Panc1 (cell line): ENCODE measurements at regions not wholly inside any gene's neighbourhood (a gene's known extent, or its start where the extent isn't known, plus 50 kb on each side); places are given as distances from the start of the nearest gene placed in this dataset.

Experiments
- ATAC-seq: fragments of 200-7000 bp; cut with Tn5 transposase; 2 replicates; pipeline ENCODE4 v1.9.1; 2020; ENCODE audit warnings: mild to moderate bottlenecking, moderate library complexity
- BruUV-seq: library from RNA; stranded (reverse); fragments of 400-500 nt; replicated peaks from 2 replicates; lab custom pipeline; 2021; lab: Mats Ljungman, UMichigan
- CTCF ChIA-PET: fragments of 300-600 bp; sonication (Branson Sonifier 250); formaldehyde crosslinking; loops from one replicate; lab custom pipeline; 2022; ENCODE audit warnings: antibody characterized with exemption; lab: Charles Lee
- POLR2A ChIA-PET: fragments of 300-600 bp; sonication (Branson Sonifier 250); formaldehyde crosslinking; loops from one replicate; lab custom pipeline; 2022; ENCODE audit warnings: antibody characterized with exemption; lab: Charles Lee
- DNase-seq: peaks from one replicate; pipeline ENCODE4 v3.0.0-alpha.2; 2010; ENCODE audit warnings: low read depth, low spot score
- H3K27ac ChIP-seq: 2 replicates; pipeline ENCODE4 v1.5.1; 2011; ENCODE audit warnings: mild to moderate bottlenecking, low read length, inconsistent platforms
- H3K27me3 ChIP-seq: fragments of 200-500 bp; sonication (Bioruptor generic); 2 replicates; pipeline ENCODE4 v1.6.0; 2014; ENCODE audit warnings: low read length, inconsistent platforms; ENCODE audit not compliant: control insufficient read depth, insufficient read depth
- H3K36me3 ChIP-seq: fragments of 200-500 bp; sonication (Bioruptor generic); 2 replicates; pipeline ENCODE4 v1.5.1; 2014; ENCODE audit warnings: inconsistent platforms, mild to moderate bottlenecking, low read length, moderate library complexity; ENCODE audit not compliant: control insufficient read depth, insufficient read depth
- H3K4me1 ChIP-seq: 2 replicates; pipeline ENCODE4 v1.5.1; 2011; ENCODE audit warnings: inconsistent platforms, mild to moderate bottlenecking, low read length, moderate library complexity; ENCODE audit not compliant: control insufficient read depth, insufficient read depth
- H3K4me3 ChIP-seq, 2 experiments: 2 replicates each; pipeline ENCODE4 v1.5.1; 2011 to 2012; ENCODE audit warnings: low read depth in 2 of 2, low read length in 2 of 2, mild to moderate bottlenecking in 2 of 2, inconsistent platforms in 1 of 2, moderate library complexity in 1 of 2
- H3K9me3 ChIP-seq: fragments of 200-500 bp; sonication (Bioruptor generic); 2 replicates; pipeline ENCODE4 v1.5.1; 2014; ENCODE audit warnings: low read depth, mild to moderate bottlenecking, inconsistent platforms, low read length, moderate library complexity; ENCODE audit not compliant: control insufficient read depth, insufficient read depth
- CTCF ChIP-seq: fragments of 450-650 bp; IDR thresholded peaks from 2 replicates; pipeline ENCODE4 v1.5.1; 2017; ENCODE audit warnings: mild to moderate bottlenecking
- POLR2AphosphoS5 ChIP-seq: IDR thresholded peaks from 2 replicates; pipeline ENCODE4 v1.6.1; 2012; ENCODE audit warnings: mild to moderate bottlenecking, low read depth, low read length, moderate library complexity
- REST ChIP-seq, 2 experiments: IDR thresholded peaks; 2 replicates each; pipeline ENCODE4 v1.6.1; 2011 to 2012; ENCODE audit warnings: low read depth in 2 of 2, control low read depth in 1 of 2, low read length in 1 of 2, mild to moderate bottlenecking in 1 of 2, moderate library complexity in 1 of 2; ENCODE audit not compliant: insufficient read depth in 1 of 2
- SIN3A ChIP-seq: IDR thresholded peaks from 2 replicates; pipeline ENCODE4 v1.6.1; 2012; ENCODE audit warnings: low read depth, mild to moderate bottlenecking, low read length, moderate library complexity, borderline replicate concordance; ENCODE audit not compliant: insufficient read depth
- TCF7L2 ChIP-seq: IDR thresholded peaks from 2 replicates; pipeline ENCODE4 v1.6.1; 2011; ENCODE audit warnings: mild to moderate bottlenecking, low read depth, low read length, inconsistent platforms
- in situ Hi-C: cut with HindIII; loops from 2 replicates; pipeline ENCODE4 v1.10.0; 2016; ENCODE audit warnings: low sequenced_read_pairs, low pct_unique_long_range_greater_than_20kb
- intact Hi-C: fragments of 100-400 bp; cut with micrococcal nuclease; formaldehyde crosslinking; loops from one replicate; pipeline ENCODE4 v1.10.0; 2022; ENCODE audit not compliant: unreplicated experiment

- BruUV-seq: no TSS peak
- no peaks in the 10 kb centered on the region for H3K36me3 ChIP-seq
- H3K27ac ChIP-seq: no peak overlapping the region
- H3K27me3 ChIP-seq: no peaks in the 10 kb centered on the region
- in situ Hi-C loops: no loop called here
- no peak for TF ChIP-seq TCF7L2
- no peak for TF ChIP-seq CTCF
- no peak for TF ChIP-seq REST (IDR thresholded peaks at IDR 0.05; ENCODE audit: insufficient read depth in 1 of 2, low read depth in 2 of 2, low read length in 1 of 2)
- TF ChIP-seq SIN3A: no peak
- TF ChIP-seq POLR2AphosphoS5: no peak
- ATAC-seq (no peak), DNase-seq (no peak)
- intact Hi-C loops: no loop called here
- H3K4me1 ChIP-seq: no peaks in the 10 kb centered on the region
- no peaks in the 10 kb centered on the region for H3K9me3 ChIP-seq
- CTCF ChIA-PET: no interaction called here
- POLR2A ChIA-PET: no interaction called here
- no peak overlapping the region for H3K4me3 ChIP-seq
Observed at GRCh38 chr9:23245067-23245466, 581.0 kb downstream of the ELAVL2 start.

- DNase-seq (no peak), ATAC-seq (no peak)
- no peak overlapping the region for H3K4me3 ChIP-seq
- no peaks in the 10 kb centered on the region for H3K9me3 ChIP-seq
- H3K27ac ChIP-seq: no peak overlapping the region
- no peak for TF ChIP-seq POLR2AphosphoS5
- no peak for TF ChIP-seq SIN3A
- H3K27me3 ChIP-seq: no peaks in the 10 kb centered on the region
- CTCF ChIA-PET: no interaction called here
- POLR2A ChIA-PET: no interaction called here
- BruUV-seq: no TSS peak
- in situ Hi-C loops (no loop called here), intact Hi-C loops (no loop called here)
- no peaks in the 10 kb centered on the region for H3K36me3 ChIP-seq
- H3K4me1 ChIP-seq: no peaks in the 10 kb centered on the region
Observed at GRCh38 chr9:23254404-23255184, 571.4 kb downstream of the ELAVL2 start.

- Histone ChIP-seq H3K27me3 (no peaks in the 10 kb centered on the region), H3K4me3 (no peak overlapping the region), H3K27ac (no peak overlapping the region), H3K36me3 (no peaks in the 10 kb centered on the region), H3K4me1 (no peaks in the 10 kb centered on the region), H3K9me3 (no peaks in the 10 kb centered on the region)
- no TSS peak for BruUV-seq
- intact Hi-C loops (no loop called here), in situ Hi-C loops (no loop called here)
- ChIA-PET POLR2A (no interaction called here), CTCF (no interaction called here)
- DNase-seq (no peak), ATAC-seq (no peak)
- TF ChIP-seq POLR2AphosphoS5 (no peak), REST (IDR thresholded peaks at IDR 0.05; ENCODE audit: insufficient read depth in 1 of 2, low read depth in 2 of 2, low read length in 1 of 2) (no peak), TCF7L2 (no peak), CTCF (no peak), SIN3A (no peak)
Observed at GRCh38 chr9:23255346-23255745, 570.7 kb downstream of the ELAVL2 start.
